H1 (cell line): ENCODE measurements at regions not wholly inside any gene's neighbourhood (a gene's known extent, or its start where the extent isn't known, plus 50 kb on each side); places are given as distances from the start of the nearest gene placed in this dataset.

Source experiments
- JUND ChIP-seq: IDR thresholded peaks from 2 replicates; pipeline ENCODE4 v1.6.1; 2011; ENCODE audit warnings: mild to moderate bottlenecking, improper control_type of control experiment, low read length
- POLR2A ChIP-seq, 2 experiments: IDR thresholded peaks; 1 replicate in 1 of 2; 2 replicates in 1 of 2; pipeline ENCODE4 v1.6.1; 2011; ENCODE audit warnings: low read depth in 2 of 2, low read length in 2 of 2, mild to moderate bottlenecking in 2 of 2; ENCODE audit errors: control extremely low read depth in 1 of 2
- ZNF274 ChIP-seq: IDR thresholded peaks from 2 replicates; pipeline ENCODE4 v1.7.0; 2012; ENCODE audit warnings: low read length, borderline replicate concordance; ENCODE audit errors: extremely low read depth

DNA sequence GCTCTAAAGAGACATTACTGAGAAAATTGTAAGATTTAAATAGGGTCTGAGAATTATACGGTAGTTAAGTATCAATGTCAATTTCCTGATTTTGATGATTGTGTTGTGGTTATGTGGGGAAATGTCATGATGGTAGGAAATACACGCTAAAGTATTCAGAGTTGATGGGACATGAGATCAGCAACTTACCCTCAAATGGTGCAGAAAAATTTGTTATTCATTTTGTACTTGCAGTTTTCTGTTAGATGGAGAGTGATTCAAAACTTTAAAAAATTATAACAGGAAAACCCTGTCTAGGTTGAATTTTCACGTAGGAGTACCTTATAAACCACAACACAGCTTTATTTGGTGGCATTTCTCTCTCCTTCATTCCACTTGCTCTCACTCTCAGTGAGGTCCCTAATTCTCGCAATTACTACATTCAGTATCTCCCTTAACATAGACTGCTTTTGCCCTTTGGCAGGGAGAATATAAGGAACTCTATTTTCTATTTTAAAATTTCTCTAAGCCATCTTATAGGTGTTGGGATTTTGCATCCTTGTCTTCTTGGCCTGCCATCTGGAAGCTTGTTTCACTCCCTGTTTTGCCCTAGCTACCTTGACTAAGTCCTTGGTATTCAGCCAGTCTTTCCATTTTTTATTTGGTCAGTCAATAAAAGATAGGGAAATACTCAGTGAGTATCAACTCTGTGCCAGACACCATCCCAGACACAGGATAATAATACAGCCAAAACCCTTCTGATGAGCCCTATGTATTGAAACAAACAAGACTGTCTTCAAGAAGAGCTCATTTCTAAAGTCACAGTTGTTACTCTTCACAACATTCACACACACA, 550.6 kb upstream of the ACVR2A start:
- TF ChIP-seq POLR2A (IDR thresholded peaks at IDR 0.05; ENCODE audit: control extremely low read depth in 1 of 2, low read depth in 2 of 2, low read length in 2 of 2), result no peak
- TF ChIP-seq ZNF274, result no peak
- no peak for TF ChIP-seq JUND
